Sciatic nerve (tissue), 2 donors: ENCODE measurements at regions not wholly inside any gene's neighbourhood (a gene's known extent, or its start where the extent isn't known, plus 50 kb on each side); places are given as distances from the start of the nearest gene placed in this dataset.

Experiments used
- ATAC-seq: fragments of 200-7000 bp; cut with Tn5 transposase; one replicate; pipeline ENCODE4 v1.9.1; 2020; ENCODE audit warnings: mild to moderate bottlenecking, moderate library complexity
- DNase-seq: peaks from one replicate; pipeline ENCODE4 v3.0.0-alpha.2; 2020; ENCODE audit warnings: low spot score
- intact Hi-C: fragments of 100-400 bp; cut with DNase I; formaldehyde crosslinking; loops from one replicate; pipeline ENCODE4 v1.14.2; 2022
- donor health status: DM: no; HTN: no; CAD: no.
- donor health status: DM: no; HTN: no; CAD: no.

GRCh38 chr3:34203386-34203785 is 405.0 kb downstream of the PDCD6IP start:
- ATAC-seq (no peak), DNase-seq (no peak)
- intact Hi-C loops: no loop called here

DNA sequence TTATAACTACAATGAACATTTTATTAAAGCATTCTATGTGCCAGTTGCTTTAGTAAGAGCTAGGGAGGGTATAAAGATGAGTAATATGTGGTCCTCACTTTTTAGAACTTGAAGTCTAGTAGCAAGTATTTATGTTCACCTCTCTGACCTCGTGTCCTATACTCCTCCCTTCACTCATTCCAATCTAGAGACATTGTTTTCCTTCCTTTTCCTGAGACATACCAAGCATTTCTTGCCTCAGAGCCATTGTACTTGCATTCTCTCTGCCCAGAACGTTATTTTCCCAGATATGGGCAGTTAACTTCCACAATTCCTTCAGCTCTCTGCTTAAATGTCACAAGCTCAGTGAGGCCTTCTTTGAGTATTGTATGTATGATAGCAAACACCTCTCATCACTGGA is 408.6 kb downstream of the PDCD6IP start:
- intact Hi-C loops: no loop called here
- DNase-seq (no peak), ATAC-seq (no peak)

DNA sequence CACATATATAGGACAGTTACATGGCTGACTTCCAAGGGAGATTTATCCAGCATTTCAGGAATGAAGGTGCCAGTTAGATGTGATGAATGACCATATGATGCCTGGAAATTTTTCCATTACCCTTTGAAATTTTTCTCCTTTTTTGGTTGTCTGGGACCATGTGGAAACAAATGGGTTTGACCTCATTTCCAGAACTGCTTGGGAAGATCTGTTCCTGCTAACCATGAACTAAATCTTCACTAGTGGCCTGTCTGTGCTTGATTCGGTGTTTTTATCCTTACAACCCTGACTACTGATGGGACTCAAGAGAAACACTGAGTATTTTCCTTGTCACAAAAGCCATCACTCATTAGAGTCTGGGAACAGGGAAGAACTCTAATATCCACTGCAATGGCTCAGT is 409.4 kb downstream of the PDCD6IP start:
- ATAC-seq (no peak), DNase-seq (no peak)
- intact Hi-C loops: no loop called here

DNA sequence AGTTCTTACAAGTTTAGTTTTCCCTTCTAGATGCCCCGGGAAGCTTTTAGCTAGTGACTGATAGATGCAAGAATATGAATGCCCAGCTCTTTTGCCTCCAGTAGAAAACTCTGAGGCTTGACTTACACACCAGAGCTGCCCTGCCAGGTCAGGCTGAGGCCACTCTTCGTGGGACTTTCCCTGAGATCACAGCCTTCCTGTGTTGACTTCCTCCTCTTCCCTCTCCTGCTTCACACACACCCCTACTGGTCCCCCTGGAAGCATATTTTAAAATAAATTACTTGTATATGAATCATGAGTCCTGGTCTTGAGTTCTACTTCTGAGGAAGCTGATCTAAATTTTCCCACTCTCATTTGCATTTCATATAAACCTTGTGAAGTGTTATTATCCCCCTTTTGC is 413.7 kb downstream of the PDCD6IP start:
- DNase-seq (no peak), ATAC-seq (no peak)
- intact Hi-C loops: no loop called here

DNA sequence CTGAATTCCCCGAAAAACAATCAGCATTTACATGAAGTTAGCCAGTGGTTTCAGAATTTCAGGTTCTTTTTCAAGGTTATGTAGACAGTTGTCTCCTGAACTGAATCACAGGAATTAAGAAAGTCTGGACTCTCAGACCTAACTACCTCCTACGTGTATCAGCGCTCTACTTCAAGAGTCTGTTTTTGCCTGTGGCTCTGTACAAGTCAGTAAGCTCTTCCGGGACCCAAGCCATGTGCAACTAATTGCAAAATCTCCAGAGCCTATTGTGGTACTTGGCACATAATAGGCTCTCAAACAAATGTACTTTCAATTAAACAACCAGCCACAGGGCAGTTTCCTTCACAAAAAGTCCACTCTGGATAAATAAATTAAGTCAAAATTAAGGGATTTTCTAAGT is 414.2 kb downstream of the PDCD6IP start:
- intact Hi-C loops: no loop called here

DNA sequence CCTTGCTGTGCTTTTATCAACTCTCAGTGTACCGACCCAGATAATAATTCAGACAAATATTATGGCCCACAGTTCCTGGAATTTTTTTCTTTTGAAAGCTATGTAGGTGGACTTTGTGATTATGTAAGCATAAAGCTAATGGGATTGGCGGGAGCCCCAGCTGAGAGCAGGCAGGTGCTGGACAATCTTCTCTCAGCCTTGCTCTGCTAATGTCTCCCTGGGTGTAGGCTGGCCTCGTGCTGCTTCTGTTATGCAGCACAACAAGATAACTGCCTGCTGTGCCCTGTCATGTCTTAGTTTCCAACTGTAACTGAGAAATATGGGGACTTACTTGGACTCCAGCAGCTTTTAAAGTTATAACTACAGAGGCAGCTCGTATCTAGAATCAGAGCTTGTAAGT is 415.0 kb downstream of the PDCD6IP start:
- ATAC-seq: peak; percentile 33
- intact Hi-C loops: no loop called here
- no peak for DNase-seq

More for the DNA sequence above, 414.2 kb downstream of the PDCD6IP start:
- ATAC-seq: peak; percentile 95
- DNase-seq: no peak

GRCh38 chr3:34216711-34217335 is 418.4 kb downstream of the PDCD6IP start:
- intact Hi-C loops: no loop called here
- ATAC-seq: no peak
- no peak for DNase-seq

DNA sequence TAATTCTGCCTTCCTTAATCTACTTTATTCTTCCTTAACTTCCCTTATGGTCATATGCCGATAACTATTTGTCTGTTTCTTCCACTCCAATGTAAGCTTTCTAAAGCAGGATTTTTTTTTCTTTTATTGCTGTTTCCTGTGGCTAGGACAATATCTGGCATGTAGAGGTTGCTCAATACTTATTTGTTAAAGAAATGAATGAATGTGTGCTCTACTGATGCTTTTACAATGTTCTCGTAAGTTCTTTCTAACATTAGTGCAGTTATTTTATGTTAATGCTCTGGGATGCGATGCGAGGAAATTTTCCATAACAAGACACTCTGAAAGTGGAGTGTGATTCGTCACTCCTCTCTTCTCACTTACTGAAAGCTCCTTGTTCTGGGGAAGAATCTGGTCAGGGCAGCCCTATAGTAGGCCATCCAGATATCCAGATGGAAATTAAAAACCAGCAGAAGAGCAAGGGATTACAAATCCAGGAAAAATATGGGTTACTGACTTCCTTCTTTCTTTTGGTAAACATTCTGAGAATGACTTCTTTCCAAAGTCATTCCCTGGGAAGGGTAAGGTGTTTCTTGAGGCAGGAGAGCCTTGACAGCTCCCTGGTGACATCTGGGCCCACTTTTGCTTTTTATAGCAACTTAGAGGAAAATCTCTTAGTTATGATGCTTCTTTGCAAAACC is 420.4 kb downstream of the PDCD6IP start:
- ATAC-seq: no peak
- intact Hi-C loops: no loop called here
- DNase-seq: no peak

GRCh38 chr3:34219556-34219955 is 421.1 kb downstream of the PDCD6IP start:
- intact Hi-C loops: no loop called here
- ATAC-seq (no peak), DNase-seq (no peak)

- DNase-seq (no peak), ATAC-seq (no peak)
- intact Hi-C loops: no loop called here
Measured at GRCh38 chr3:34225821-34226366, 427.5 kb downstream of the PDCD6IP start.

DNA sequence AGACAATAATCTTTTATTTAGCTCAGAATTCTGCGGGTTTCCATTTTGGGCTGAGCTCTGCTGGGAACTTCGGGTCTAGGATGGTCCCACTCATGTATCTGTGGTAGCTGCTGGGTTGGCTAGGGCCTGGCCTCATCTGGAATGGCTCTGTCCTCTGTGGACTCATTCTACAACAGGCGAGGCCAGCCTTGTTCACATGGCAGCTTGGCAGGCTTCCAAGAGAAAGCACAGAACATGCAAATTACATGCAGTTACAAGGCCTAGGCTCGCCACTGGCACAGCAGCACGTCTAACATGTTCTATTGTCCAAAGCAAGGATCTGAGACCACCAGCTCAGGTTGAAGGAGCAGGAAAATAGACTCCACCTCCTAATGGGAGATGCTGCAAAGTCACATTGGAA is 431.4 kb downstream of the PDCD6IP start:
- DNase-seq (no peak), ATAC-seq (no peak)
- intact Hi-C loops: no loop called here

- no peak for DNase-seq
- no peak for ATAC-seq
- intact Hi-C loops: no loop called here
Measured at GRCh38 chr3:34235096-34235495, 436.7 kb downstream of the PDCD6IP start.

DNA sequence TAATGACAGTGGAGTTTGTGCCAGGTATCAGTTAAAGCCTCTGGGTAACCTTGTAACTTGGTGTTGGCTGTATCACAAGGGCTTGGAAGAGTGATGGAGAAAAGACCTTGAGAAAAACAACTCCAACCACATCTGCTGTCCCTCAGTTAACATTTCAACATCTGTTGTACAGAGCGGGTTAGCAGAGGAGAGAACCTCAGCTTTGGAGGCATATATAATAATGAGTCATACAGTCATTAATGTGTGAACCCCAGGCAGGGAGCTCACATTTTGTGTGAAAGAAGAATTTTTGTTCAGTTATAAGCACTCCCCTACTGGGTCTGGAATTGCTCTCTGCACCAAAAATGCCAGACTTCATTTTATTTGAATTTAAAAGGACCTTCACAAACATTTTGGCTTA is 439.5 kb downstream of the PDCD6IP start:
- intact Hi-C loops: no loop called here
- ATAC-seq: no peak

DNA sequence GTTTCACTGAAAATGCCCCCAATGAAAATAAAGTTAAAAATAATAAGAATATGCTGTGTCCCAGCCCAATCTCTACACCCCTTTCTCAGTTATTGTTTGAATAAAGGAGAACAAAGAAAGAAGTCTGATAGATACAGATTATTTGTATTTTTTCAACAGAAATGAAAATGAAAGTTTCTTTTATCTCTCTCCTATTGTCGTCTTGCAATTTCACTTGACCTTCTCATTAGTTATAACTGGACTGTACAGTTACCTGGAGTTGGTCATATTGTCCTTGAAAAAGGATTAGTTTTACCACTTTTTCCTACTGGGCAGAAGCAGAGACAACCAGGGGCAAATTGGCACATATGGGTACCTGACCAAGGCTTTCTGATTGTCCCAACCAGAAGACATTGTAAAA is 440.0 kb downstream of the PDCD6IP start:
- ATAC-seq (no peak), DNase-seq (no peak)
- intact Hi-C loops: no loop called here

More for the DNA sequence above, 439.5 kb downstream of the PDCD6IP start:
- DNase-seq: no peak

DNA sequence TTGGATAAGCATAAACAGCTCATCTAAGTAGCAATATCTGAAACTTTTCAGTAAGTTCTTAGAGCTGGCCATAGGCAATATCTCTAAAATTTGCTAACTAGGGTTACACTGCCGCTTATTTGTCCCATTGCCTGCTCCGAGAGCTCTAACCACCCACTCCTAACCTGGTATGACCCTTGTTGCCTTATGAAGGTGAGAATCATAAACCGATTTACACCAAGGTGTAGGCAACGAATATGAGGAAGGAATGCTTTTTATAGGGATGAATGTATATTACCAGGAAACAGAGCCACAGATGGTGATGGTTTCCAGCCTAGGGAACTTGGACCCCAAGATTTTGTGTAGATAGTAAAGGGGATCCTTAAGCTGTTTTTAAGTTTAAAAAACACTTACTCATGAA is 440.9 kb downstream of the PDCD6IP start:
- DNase-seq: no peak
- ATAC-seq: no peak
- intact Hi-C loops: no loop called here

- no peak for DNase-seq
- intact Hi-C loops: no loop called here
- ATAC-seq: no peak
Measured at GRCh38 chr3:34239875-34240274, 441.4 kb downstream of the PDCD6IP start.

DNA sequence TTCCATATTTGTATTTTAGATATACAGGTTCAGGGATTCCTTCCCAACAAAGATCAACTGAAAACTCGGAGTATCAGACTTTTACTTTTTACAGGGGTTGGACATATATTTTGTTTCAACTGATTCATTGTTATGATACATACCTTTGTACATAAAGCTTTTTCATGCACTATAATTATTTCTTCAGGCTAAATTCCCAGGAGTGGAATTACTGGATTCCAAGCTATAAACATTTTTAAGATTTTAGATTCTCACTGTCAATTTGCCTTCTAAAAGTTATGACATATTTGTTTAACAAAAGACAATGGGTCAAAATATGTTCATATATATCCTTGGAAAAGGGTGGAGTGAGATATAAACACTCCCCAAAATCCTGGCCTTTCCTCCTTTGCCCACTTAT is 449.0 kb downstream of the PDCD6IP start:
- intact Hi-C loops: no loop called here
- DNase-seq (no peak), ATAC-seq (no peak)

GRCh38 chr3:34248352-34248751 is 449.9 kb downstream of the PDCD6IP start:
- DNase-seq: no peak
- no peak for ATAC-seq
- intact Hi-C loops: no loop called here

DNA sequence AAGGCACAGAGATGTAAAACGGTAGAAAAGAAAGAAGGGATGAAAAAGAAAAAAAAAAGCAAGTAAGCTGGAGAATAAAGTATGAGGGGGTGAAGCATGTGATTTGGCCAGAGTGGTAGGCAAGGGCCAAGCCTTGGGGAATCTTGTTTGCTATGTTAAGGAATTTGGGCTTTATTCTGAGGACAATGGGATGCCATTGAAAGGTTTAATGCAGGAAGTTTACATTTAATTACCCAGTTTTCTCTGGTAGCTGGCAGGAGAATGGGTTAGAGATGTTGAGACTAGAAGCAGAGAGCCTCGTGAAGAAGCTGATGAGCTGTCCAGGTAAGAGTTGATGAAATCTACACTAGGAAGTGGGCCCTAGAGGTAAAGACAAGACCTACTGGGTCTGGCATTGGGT is 455.9 kb downstream of the PDCD6IP start:
- intact Hi-C loops: no loop called here
- DNase-seq (no peak), ATAC-seq (no peak)

DNA sequence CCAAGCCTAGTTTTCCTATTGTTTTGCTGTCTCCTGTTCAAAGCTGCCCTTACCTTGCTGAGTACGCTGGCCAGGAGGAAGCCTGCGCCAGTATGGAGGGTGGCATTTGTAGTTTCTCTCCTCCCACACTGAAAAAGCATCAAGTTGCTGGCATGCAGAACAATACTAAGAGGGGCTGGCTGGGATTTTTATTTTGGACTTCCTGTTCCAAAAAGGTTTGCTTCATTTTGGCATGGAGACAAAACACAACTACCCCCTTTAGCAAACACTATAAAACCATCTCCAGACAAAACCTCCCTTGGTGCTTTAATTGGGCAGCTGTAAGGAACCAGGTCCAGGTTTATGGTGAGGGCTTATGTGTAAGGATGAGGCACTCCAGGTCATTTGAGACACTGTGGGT is 457.6 kb downstream of the PDCD6IP start:
- intact Hi-C loops: no loop called here
- DNase-seq: no peak
- no peak for ATAC-seq

DNA sequence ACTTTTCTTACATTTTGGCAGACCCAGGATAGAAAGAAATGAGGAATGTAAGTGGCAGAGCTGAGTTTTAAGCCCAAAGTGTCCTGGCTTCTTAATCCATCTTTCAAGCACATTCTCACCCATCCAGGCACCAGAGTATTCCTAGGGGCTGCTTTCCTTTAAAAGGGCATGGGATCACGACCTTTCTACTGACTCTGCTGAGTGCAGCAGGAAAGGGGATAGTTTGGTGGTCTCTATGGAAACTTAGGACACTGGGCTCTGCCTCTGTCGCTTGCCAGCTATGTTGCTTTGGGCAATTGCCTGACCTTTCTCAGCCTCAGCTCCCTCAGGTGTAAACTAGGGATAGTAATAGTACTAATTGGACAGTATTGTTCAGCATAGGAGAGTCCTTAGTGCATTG is 458.4 kb downstream of the PDCD6IP start:
- DNase-seq (no peak), ATAC-seq (no peak)
- intact Hi-C loops: no loop called here
